HS-27A (cell line): ENCODE measurements at regions not wholly inside any gene's neighbourhood (a gene's known extent, or its start where the extent isn't known, plus 50 kb on each side); places are given as distances from the start of the nearest gene placed in this dataset.

ENCODE experiments used
- DNase-seq: peaks from one replicate; pipeline ENCODE4 v3.0.0-alpha.2; 2012; ENCODE audit warnings: low read depth, missing footprints

GRCh38 chr10:21021843-21022594 lies 124.9 kb upstream of the NEBL start:
- DNase-seq, result no peak

GRCh38 chr10:21021231-21021630 lies 124.1 kb upstream of the NEBL start:
- DNase-seq, result no peak

GRCh38 chr10:21020545-21020944 lies 123.4 kb upstream of the NEBL start:
- peak; percentile 40 for DNase-seq

GRCh38 chr10:21019436-21019835 lies 122.3 kb upstream of the NEBL start:
- DNase-seq, result no peak

GRCh38 chr10:21015851-21016250 lies 118.7 kb upstream of the NEBL start:
- no peak for DNase-seq

GRCh38 chr10:21014141-21014540 lies 117.0 kb upstream of the NEBL start:
- DNase-seq, result no peak

GRCh38 chr10:21011433-21012018 lies 114.4 kb upstream of the NEBL start:
- DNase-seq, result no peak

- no peak for DNase-seq
These were observed 113.5 kb upstream of the NEBL start for GRCh38 chr10:21010615-21011014.

- no peak for DNase-seq
These were observed 106.2 kb upstream of the NEBL start for GRCh38 chr10:21003240-21003822.

GRCh38 chr10:21002091-21002878 lies 105.2 kb upstream of the NEBL start:
- no peak for DNase-seq

GRCh38 chr10:20999699-21000098 lies 102.6 kb upstream of the NEBL start:
- no peak for DNase-seq

GRCh38 chr10:20998036-20998435 lies 100.9 kb upstream of the NEBL start:
- DNase-seq, result no peak

GRCh38 chr10:20995123-20995987 lies 98.2 kb upstream of the NEBL start:
- no peak for DNase-seq

- no peak for DNase-seq
These were observed 96.9 kb upstream of the NEBL start for GRCh38 chr10:20993830-20994527.

GRCh38 chr10:20993389-20993788 lies 96.3 kb upstream of the NEBL start:
- peak; percentile 84 for DNase-seq

GRCh38 chr10:20991526-20991925 lies 94.4 kb upstream of the NEBL start:
- no peak for DNase-seq

GRCh38 chr10:20990604-20991003 lies 93.5 kb upstream of the NEBL start:
- peak; percentile 45 for DNase-seq

- no peak for DNase-seq
These were observed 91.4 kb upstream of the NEBL start for GRCh38 chr10:20988357-20988983.

- no peak for DNase-seq
These were observed 88.9 kb upstream of the NEBL start for GRCh38 chr10:20986049-20986448.

GRCh38 chr10:20984662-20985061 lies 87.6 kb upstream of the NEBL start:
- DNase-seq, result no peak
